ENCODE measurements at regions not wholly inside any gene's neighbourhood (a gene's known extent, or its start where the extent isn't known, plus 50 kb on each side); places are given as distances from the start of the nearest gene placed in this dataset.

- TF ChIP-seq, protein P1, sequence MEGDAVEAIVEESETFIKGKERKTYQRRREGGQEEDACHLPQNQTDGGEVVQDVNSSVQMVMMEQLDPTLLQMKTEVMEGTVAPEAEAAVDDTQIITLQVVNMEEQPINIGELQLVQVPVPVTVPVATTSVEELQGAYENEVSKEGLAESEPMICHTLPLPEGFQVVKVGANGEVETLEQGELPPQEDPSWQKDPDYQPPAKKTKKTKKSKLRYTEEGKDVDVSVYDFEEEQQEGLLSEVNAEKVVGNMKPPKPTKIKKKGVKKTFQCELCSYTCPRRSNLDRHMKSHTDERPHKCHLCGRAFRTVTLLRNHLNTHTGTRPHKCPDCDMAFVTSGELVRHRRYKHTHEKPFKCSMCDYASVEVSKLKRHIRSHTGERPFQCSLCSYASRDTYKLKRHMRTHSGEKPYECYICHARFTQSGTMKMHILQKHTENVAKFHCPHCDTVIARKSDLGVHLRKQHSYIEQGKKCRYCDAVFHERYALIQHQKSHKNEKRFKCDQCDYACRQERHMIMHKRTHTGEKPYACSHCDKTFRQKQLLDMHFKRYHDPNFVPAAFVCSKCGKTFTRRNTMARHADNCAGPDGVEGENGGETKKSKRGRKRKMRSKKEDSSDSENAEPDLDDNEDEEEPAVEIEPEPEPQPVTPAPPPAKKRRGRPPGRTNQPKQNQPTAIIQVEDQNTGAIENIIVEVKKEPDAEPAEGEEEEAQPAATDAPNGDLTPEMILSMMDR (IDR thresholded peaks at IDR 0.05 in 2 of 3, conservative IDR thresholded peaks at IDR 0.05 in 1 of 3; ENCODE audit: insufficient read depth in 2 of 3, low read depth in 1 of 3, low read length in 3 of 3), result no peak
- TF ChIP-seq SP1 (CRISPR knock-in tag; IDR thresholded peaks at IDR 0.05), result no peak
- TF ChIP-seq, protein P2, sequence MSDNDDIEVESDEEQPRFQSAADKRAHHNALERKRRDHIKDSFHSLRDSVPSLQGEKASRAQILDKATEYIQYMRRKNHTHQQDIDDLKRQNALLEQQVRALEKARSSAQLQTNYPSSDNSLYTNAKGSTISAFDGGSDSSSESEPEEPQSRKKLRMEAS (CRISPR knock-in tag; IDR thresholded peaks at IDR 0.05), result no peak
- TF ChIP-seq NR2F6 (CRISPR knock-in tag; IDR thresholded peaks at IDR 0.05), result no peak
- no peak for TF ChIP-seq EP300 (IDR thresholded peaks at IDR 0.05; ENCODE audit: low read length)
- no peak for TF ChIP-seq ETS1 (conservative IDR thresholded peaks at IDR 0.05; ENCODE audit: control insufficient read depth, low read depth, low read length)
- TF ChIP-seq IRF1 (CRISPR knock-in tag; IDR thresholded peaks at IDR 0.05; ENCODE audit: borderline replicate concordance), result no peak
- no peak for TF ChIP-seq MXI1 (IDR thresholded peaks at IDR 0.05; ENCODE audit: low read depth, low read length)
- no peak for TF ChIP-seq ZNF830 (CRISPR knock-in tag; IDR thresholded peaks at IDR 0.05)
- TF ChIP-seq, protein P3, sequence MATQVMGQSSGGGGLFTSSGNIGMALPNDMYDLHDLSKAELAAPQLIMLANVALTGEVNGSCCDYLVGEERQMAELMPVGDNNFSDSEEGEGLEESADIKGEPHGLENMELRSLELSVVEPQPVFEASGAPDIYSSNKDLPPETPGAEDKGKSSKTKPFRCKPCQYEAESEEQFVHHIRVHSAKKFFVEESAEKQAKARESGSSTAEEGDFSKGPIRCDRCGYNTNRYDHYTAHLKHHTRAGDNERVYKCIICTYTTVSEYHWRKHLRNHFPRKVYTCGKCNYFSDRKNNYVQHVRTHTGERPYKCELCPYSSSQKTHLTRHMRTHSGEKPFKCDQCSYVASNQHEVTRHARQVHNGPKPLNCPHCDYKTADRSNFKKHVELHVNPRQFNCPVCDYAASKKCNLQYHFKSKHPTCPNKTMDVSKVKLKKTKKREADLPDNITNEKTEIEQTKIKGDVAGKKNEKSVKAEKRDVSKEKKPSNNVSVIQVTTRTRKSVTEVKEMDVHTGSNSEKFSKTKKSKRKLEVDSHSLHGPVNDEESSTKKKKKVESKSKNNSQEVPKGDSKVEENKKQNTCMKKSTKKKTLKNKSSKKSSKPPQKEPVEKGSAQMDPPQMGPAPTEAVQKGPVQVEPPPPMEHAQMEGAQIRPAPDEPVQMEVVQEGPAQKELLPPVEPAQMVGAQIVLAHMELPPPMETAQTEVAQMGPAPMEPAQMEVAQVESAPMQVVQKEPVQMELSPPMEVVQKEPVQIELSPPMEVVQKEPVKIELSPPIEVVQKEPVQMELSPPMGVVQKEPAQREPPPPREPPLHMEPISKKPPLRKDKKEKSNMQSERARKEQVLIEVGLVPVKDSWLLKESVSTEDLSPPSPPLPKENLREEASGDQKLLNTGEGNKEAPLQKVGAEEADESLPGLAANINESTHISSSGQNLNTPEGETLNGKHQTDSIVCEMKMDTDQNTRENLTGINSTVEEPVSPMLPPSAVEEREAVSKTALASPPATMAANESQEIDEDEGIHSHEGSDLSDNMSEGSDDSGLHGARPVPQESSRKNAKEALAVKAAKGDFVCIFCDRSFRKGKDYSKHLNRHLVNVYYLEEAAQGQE (IDR thresholded peaks at IDR 0.05; ENCODE audit: borderline replicate concordance), result no peak
- TF ChIP-seq, protein P3 (CRISPR knock-in tag; IDR thresholded peaks at IDR 0.05; ENCODE audit: low read depth), result no peak
- no peak for TF ChIP-seq ZHX1 (conservative IDR thresholded peaks at IDR 0.05; ENCODE audit: low read length)
- no peak for TF ChIP-seq SMAD1 (IDR thresholded peaks at IDR 0.05; ENCODE audit: low read depth, low read length, partially characterized antibody)
- TF ChIP-seq POLR2A (conservative IDR thresholded peaks at IDR 0.05), result no peak
Measured at GRCh38 chr6:6860863-6861262, 246.9 kb upstream of the RREB1 start.

Data from K562 (cell line).